CD14-positive monocyte (primary cell): ENCODE measurements at regions not wholly inside any gene's neighbourhood (a gene's known extent, or its start where the extent isn't known, plus 50 kb on each side); places are given as distances from the start of the nearest gene placed in this dataset.

Experiments used
- DNase-seq, 3 donors: peaks; one replicate each; pipeline ENCODE4 v3.0.0-alpha.2; 2011 to 2022
- H2AFZ ChIP-seq: 2 replicates; pipeline ENCODE4 v1.6.0; 2012; ENCODE audit warnings: mild to moderate bottlenecking, low read depth, low read length, inconsistent platforms; ENCODE audit not compliant: insufficient read depth, poor library complexity, severe bottlenecking
- H3K27ac ChIP-seq, 2 donors: 1 replicate in 1 of 2; 2 replicates in 1 of 2; pipeline ENCODE4 v1.5.1; 2012 to 2013; ENCODE audit warnings: low read length in 2 of 2, control low read depth in 1 of 2, inconsistent platforms in 1 of 2, low read depth in 1 of 2, mild to moderate bottlenecking in 1 of 2
- H3K27me3 ChIP-seq, 2 donors: one replicate each; pipeline versions ENCODE4 v1.6.0 to v1.6.1; 2011 to 2013; ENCODE audit warnings: low read length in 2 of 2; ENCODE audit not compliant: control insufficient read depth in 2 of 2, insufficient read depth in 2 of 2
- H3K36me3 ChIP-seq, 2 donors: replicated peaks in 1 of 2; 1 replicate in 1 of 2; 2 replicates in 1 of 2; pipeline versions ENCODE4 v1.5.1 to v1.6.1; 2012 to 2013; ENCODE audit warnings: low read length in 2 of 2, control low read depth in 1 of 2, inconsistent platforms in 1 of 2, mild to moderate bottlenecking in 1 of 2; ENCODE audit not compliant: insufficient read depth in 2 of 2, control insufficient read depth in 1 of 2
- H3K4me1 ChIP-seq, 2 donors: 1 replicate in 1 of 2; 2 replicates in 1 of 2; pipeline versions ENCODE4 v1.5.1 to v1.6.1; 2012 to 2013; ENCODE audit warnings: low read length in 2 of 2, control low read depth in 1 of 2, inconsistent platforms in 1 of 2, mild to moderate bottlenecking in 1 of 2, moderate library complexity in 1 of 2; ENCODE audit not compliant: insufficient read depth in 2 of 2, control insufficient read depth in 1 of 2
- H3K4me2 ChIP-seq: replicated peaks from 2 replicates; pipeline ENCODE3; 2012; ENCODE audit warnings: low read length, moderate library complexity, mild to moderate bottlenecking; ENCODE audit not compliant: poor library complexity, severe bottlenecking; ENCODE audit errors: extremely low read depth
- H3K4me3 ChIP-seq, 3 experiments: fragments of 200-600 bp in 1 of 3; sonication (generic) in 1 of 3; replicated peaks in 1 of 3; 1 replicate in 2 of 3; 2 replicates in 1 of 3; pipeline ENCODE4 v1.5.1; 2011 to 2013; ENCODE audit warnings: low read length in 3 of 3, mild to moderate bottlenecking in 3 of 3, control low read depth in 2 of 3, low read depth in 2 of 3, inconsistent platforms in 1 of 3, moderate library complexity in 1 of 3
- H3K79me2 ChIP-seq: 2 replicates; pipeline ENCODE4 v1.6.0; 2012; ENCODE audit warnings: mild to moderate bottlenecking, control low read depth, inconsistent platforms, low read length, moderate library complexity; ENCODE audit not compliant: insufficient read depth
- H3K9ac ChIP-seq: 2 replicates; pipeline ENCODE4 v1.6.0; 2017; ENCODE audit warnings: low read length, mild to moderate bottlenecking; ENCODE audit not compliant: insufficient read depth, poor library complexity, severe bottlenecking
- H3K9me3 ChIP-seq, 2 donors: replicated peaks in 1 of 2; 1 replicate in 1 of 2; 2 replicates in 1 of 2; pipeline versions ENCODE4 v1.5.1 to v1.6.1; 2012 to 2013; ENCODE audit warnings: low read length in 2 of 2, control low read depth in 1 of 2; ENCODE audit not compliant: control insufficient read depth in 1 of 2, insufficient read depth in 1 of 2
- H4K20me1 ChIP-seq: 2 replicates; pipeline ENCODE4 v1.6.0; 2012; ENCODE audit warnings: mild to moderate bottlenecking, low read length, control low read depth, moderate library complexity; ENCODE audit not compliant: insufficient read depth
- H3K27ac Mint-ChIP-seq, 7 donors: one replicate each; pipeline ENCODE4 v1.8.0; 2020; ENCODE audit warnings: mild to moderate bottlenecking in 7 of 7, mixed read lengths in 7 of 7, moderate library complexity in 6 of 7, inconsistent platforms in 2 of 7
- H3K27me3 Mint-ChIP-seq, 3 donors: one replicate each; pipeline ENCODE4 v1.8.0; 2021 to 2022; ENCODE audit warnings: low read depth in 3 of 3, mild to moderate bottlenecking in 3 of 3, mixed read lengths in 3 of 3, moderate library complexity in 3 of 3, inconsistent platforms in 1 of 3
- H3K36me3 Mint-ChIP-seq, 2 donors: one replicate each; pipeline ENCODE4 v1.8.0; 2020; ENCODE audit warnings: mixed read lengths in 2 of 2, inconsistent platforms in 1 of 2, mild to moderate bottlenecking in 1 of 2
- H3K4me1 Mint-ChIP-seq: one replicate; pipeline ENCODE4 v1.8.0; 2020; ENCODE audit warnings: mild to moderate bottlenecking, mixed read lengths
- H3K4me3 Mint-ChIP-seq, 2 donors: one replicate each; pipeline ENCODE4 v1.8.0; 2020; ENCODE audit warnings: mild to moderate bottlenecking in 2 of 2, mixed read lengths in 2 of 2, moderate library complexity in 1 of 2
- H3K9me3 Mint-ChIP-seq, 7 donors: one replicate each; pipeline ENCODE4 v1.8.0; 2020 to 2022; ENCODE audit warnings: mixed read lengths in 7 of 7, mild to moderate bottlenecking in 6 of 7, moderate library complexity in 6 of 7, inconsistent platforms in 2 of 7
- WGBS: methylation state at CpG from one replicate; pipeline ENCODE4 v1.1.5; 2013; ENCODE audit warnings: missing lambda C conversion rate; ENCODE audit not compliant: insufficient coverage; 5-methylcytosine and 5-hydroxymethylcytosine counted together
- intact Hi-C, 2 donors: fragments of 100-400 bp; cut with micrococcal nuclease; formaldehyde crosslinking; loops; one replicate each; pipeline versions ENCODE4 v1.15.0 to v1.15.1; 2023
- TF ChIP-seq, protein P1 (sequence below): fragments of 200-600 bp; IDR thresholded peaks from one replicate; pipeline ENCODE4 v1.8.0; 2022; ENCODE audit warnings: antibody characterized with exemption, mild to moderate bottlenecking

DNA sequence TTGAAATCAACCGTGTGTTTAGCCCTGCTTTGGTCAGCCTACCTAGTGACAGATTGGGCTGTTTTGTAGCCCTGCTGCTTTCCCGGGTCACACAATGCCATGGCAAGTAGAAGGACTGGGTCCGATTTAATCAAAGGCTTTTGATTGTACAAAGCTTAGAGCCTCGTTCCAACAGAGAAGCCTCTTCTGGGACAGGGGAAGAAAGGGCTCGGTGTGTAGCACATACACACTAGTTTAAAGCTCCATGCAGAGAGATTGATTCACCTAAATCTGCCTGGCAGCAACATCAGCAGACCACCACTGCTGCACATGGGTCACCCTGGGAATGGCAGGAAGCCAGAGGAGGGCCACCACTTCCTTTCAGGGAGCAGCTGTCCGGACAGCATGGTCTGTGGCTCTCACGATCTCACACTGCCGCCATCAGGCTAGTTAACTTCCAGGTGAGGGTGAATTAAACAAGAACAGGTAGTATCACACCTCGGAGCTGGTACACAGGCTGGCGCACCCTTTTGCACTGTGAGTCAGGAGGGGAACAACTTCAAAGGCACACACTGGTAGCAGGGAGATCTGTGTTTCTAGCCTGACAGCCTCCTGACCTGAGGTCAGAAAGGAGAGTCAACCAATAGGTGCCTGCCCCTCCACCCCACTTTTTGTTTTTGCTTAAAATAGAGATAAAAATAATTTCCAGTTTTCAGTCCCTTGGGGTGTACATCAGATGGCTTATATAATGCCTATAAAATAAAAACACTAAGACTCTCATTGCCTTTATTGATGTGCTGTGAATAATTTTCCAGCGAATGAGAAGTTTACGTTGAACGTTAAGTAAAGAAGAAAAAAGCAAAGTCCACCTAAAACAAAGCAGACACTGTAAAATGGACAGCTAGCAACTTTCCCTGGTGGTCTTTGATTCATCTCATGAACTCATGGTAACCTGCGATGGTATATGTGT, 108.5 kb downstream of the CDCA7 start:
- DNase-seq, result no peak
- Mint-ChIP-seq H3K36me3 (no peaks in the 10 kb centered on the region), H3K27me3 (peaks cover 3 to 12% (median 11%) of the 10 kb centered on the region in 3 donors), H3K4me1 (peaks cover 1% of the 10 kb centered on the region), H3K4me3 (no peak overlapping the region), H3K9me3 (peaks cover 0 to 3% (median 0%) of the 10 kb centered on the region in 7 donors), H3K27ac (peak overlapping the region in 1 of 7 donors; percentile 68)
- H3K9me3 ChIP-seq, result no peaks in the 10 kb centered on the region
- H3K4me1 ChIP-seq, result no peaks in the 10 kb centered on the region
- intact Hi-C loops, result no loop called here
- no peaks in the 10 kb centered on the region for H4K20me1 ChIP-seq
- no peaks in the 10 kb centered on the region for H3K27me3 ChIP-seq
- no peak overlapping the region for H2AFZ ChIP-seq
- H3K27ac ChIP-seq, result no peak overlapping the region
- H3K9ac ChIP-seq, result no peak overlapping the region
- TF ChIP-seq, protein P1, sequence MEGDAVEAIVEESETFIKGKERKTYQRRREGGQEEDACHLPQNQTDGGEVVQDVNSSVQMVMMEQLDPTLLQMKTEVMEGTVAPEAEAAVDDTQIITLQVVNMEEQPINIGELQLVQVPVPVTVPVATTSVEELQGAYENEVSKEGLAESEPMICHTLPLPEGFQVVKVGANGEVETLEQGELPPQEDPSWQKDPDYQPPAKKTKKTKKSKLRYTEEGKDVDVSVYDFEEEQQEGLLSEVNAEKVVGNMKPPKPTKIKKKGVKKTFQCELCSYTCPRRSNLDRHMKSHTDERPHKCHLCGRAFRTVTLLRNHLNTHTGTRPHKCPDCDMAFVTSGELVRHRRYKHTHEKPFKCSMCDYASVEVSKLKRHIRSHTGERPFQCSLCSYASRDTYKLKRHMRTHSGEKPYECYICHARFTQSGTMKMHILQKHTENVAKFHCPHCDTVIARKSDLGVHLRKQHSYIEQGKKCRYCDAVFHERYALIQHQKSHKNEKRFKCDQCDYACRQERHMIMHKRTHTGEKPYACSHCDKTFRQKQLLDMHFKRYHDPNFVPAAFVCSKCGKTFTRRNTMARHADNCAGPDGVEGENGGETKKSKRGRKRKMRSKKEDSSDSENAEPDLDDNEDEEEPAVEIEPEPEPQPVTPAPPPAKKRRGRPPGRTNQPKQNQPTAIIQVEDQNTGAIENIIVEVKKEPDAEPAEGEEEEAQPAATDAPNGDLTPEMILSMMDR, result no peak
- H3K4me3 ChIP-seq, result no peak overlapping the region
- no peak overlapping the region for H3K4me2 ChIP-seq
- H3K36me3 ChIP-seq, result no peaks in the 10 kb centered on the region
- 42% methylated on average over 7 of the region's 14 CpGs for WGBS
- H3K79me2 ChIP-seq, result no peaks in the 10 kb centered on the region

DNA sequence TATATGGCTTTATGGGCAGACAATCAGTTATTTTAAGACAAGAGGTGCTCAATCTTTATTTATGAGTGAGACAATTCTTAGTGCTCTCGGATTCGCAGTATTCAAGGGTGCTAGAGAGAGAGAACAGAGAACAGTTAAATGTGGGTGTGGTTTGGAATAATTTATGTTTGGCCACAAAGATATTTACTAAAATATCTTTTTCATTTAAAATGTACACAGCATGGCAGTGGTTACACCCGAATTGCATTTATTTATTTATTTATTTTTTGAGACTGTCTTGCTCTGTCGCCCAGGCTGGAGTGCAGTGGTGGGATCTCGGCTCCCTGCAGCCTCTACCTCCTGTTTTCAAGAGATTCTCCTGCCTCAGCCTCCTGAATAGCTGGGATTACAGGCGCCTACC, 109.2 kb downstream of the CDCA7 start:
- no peaks in the 10 kb centered on the region for H4K20me1 ChIP-seq
- Mint-ChIP-seq H3K4me1 (peaks cover 1% of the 10 kb centered on the region), H3K27me3 (peaks cover 3 to 12% (median 11%) of the 10 kb centered on the region in 3 donors), H3K9me3 (peaks cover 0 to 3% (median 0%) of the 10 kb centered on the region in 7 donors), H3K36me3 (no peaks in the 10 kb centered on the region), H3K4me3 (no peak overlapping the region), H3K27ac (no peak overlapping the region)
- H3K27me3 ChIP-seq, result no peaks in the 10 kb centered on the region
- H3K9ac ChIP-seq, result no peak overlapping the region
- DNase-seq, result no peak
- H3K27ac ChIP-seq, result no peak overlapping the region
- H3K4me2 ChIP-seq, result no peak overlapping the region
- H3K79me2 ChIP-seq, result no peaks in the 10 kb centered on the region
- TF ChIP-seq, protein P1, result no peak
- H3K36me3 ChIP-seq, result no peaks in the 10 kb centered on the region
- H3K4me3 ChIP-seq, result no peak overlapping the region
- intact Hi-C loops, result no loop called here
- WGBS, result no CpG with 5 or more reads among the region's 6 CpGs
- no peaks in the 10 kb centered on the region for H3K4me1 ChIP-seq
- no peaks in the 10 kb centered on the region for H3K9me3 ChIP-seq
- no peak overlapping the region for H2AFZ ChIP-seq
